HepG2 (cell line): ENCODE measurements at regions not wholly inside any gene's neighbourhood (a gene's known extent, or its start where the extent isn't known, plus 50 kb on each side); places are given as distances from the start of the nearest gene placed in this dataset.

ENCODE experiments used
- ARNT ChIP-seq: fragments of 450-650 bp; IDR thresholded peaks from 2 replicates; pipeline ENCODE4 v1.6.1; 2017
- ASH2L ChIP-seq: fragments of 300-600, 200-600 bp; sonication (generic); IDR thresholded peaks from 2 replicates; pipeline ENCODE4 v1.7.0; 2017; ENCODE audit warnings: low read depth, mild to moderate bottlenecking, moderate library complexity, mixed read lengths, low read length; ENCODE audit not compliant: insufficient read length
- ETV5 ChIP-seq: IDR thresholded peaks from 2 replicates; pipeline ENCODE4 v1.6.1; 2018; ENCODE audit warnings: missing biosample characterization, missing genetic modification reagents, inconsistent platforms, borderline replicate concordance
- MNT ChIP-seq: fragments of 450-650 bp; IDR thresholded peaks from 2 replicates; pipeline ENCODE4 v1.6.1; 2016
- MYC ChIP-seq: sonication (generic); formaldehyde crosslinking; IDR thresholded peaks from 2 replicates; pipeline ENCODE4 v1.9.0; 2021; ENCODE audit warnings: missing genetic modification reagents, borderline replicate concordance
- RBM39 ChIP-seq: fragments of 200-400 bp; formaldehyde crosslinking; IDR thresholded peaks from one replicate; pipeline ENCODE4 v1.6.1; 2018; ENCODE audit warnings: antibody characterized with exemption, mild to moderate bottlenecking, low read depth, low read length; ENCODE audit not compliant: poor library complexity, severe bottlenecking
- ZFP62 ChIP-seq: sonication (generic); formaldehyde crosslinking; IDR thresholded peaks from 2 replicates; pipeline ENCODE4 v1.4.0; 2020; ENCODE audit warnings: missing genetic modification reagents
- ZFX ChIP-seq: sonication (generic); formaldehyde crosslinking; IDR thresholded peaks from 2 replicates; pipeline ENCODE4 v1.4.0; 2020; ENCODE audit warnings: mild to moderate bottlenecking, low read depth, missing genetic modification reagents, moderate library complexity
- ZNF703 ChIP-seq: sonication (generic); formaldehyde crosslinking; IDR thresholded peaks from 2 replicates; pipeline ENCODE4 v1.5.1; 2020; ENCODE audit warnings: missing genetic modification reagents, mild to moderate bottlenecking, moderate library complexity, borderline replicate concordance
- TF ChIP-seq, protein P1 (sequence below): sonication (generic); formaldehyde crosslinking; IDR thresholded peaks from 2 replicates; pipeline ENCODE4 v1.4.0; 2020; ENCODE audit warnings: missing genetic modification reagents
- TF ChIP-seq, protein P2 (sequence below): sonication (generic); formaldehyde crosslinking; IDR thresholded peaks from 2 replicates; pipeline ENCODE4 v1.5.0; 2020; ENCODE audit warnings: mild to moderate bottlenecking, missing genetic modification reagents, moderate library complexity
- TF ChIP-seq, protein P3 (sequence below): sonication (generic); formaldehyde crosslinking; IDR thresholded peaks from 2 replicates; pipeline ENCODE4 v1.5.1; 2020; ENCODE audit warnings: missing genetic modification reagents, mild to moderate bottlenecking, borderline replicate concordance
- TF ChIP-seq, protein P4 (sequence below): sonication (generic); formaldehyde crosslinking; IDR thresholded peaks from 2 replicates; pipeline ENCODE4 v1.4.0; 2020; ENCODE audit warnings: missing genetic modification reagents

- TF ChIP-seq, protein P1, sequence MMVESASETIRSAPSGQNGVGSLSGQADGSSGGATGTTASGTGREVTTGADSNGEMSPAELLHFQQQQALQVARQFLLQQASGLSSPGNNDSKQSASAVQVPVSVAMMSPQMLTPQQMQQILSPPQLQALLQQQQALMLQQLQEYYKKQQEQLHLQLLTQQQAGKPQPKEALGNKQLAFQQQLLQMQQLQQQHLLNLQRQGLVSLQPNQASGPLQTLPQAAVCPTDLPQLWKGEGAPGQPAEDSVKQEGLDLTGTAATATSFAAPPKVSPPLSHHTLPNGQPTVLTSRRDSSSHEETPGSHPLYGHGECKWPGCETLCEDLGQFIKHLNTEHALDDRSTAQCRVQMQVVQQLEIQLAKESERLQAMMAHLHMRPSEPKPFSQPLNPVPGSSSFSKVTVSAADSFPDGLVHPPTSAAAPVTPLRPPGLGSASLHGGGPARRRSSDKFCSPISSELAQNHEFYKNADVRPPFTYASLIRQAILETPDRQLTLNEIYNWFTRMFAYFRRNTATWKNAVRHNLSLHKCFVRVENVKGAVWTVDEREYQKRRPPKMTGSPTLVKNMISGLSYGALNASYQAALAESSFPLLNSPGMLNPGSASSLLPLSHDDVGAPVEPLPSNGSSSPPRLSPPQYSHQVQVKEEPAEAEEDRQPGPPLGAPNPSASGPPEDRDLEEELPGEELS = no peak
- no peak for TF ChIP-seq ASH2L
- TF ChIP-seq, protein P2, sequence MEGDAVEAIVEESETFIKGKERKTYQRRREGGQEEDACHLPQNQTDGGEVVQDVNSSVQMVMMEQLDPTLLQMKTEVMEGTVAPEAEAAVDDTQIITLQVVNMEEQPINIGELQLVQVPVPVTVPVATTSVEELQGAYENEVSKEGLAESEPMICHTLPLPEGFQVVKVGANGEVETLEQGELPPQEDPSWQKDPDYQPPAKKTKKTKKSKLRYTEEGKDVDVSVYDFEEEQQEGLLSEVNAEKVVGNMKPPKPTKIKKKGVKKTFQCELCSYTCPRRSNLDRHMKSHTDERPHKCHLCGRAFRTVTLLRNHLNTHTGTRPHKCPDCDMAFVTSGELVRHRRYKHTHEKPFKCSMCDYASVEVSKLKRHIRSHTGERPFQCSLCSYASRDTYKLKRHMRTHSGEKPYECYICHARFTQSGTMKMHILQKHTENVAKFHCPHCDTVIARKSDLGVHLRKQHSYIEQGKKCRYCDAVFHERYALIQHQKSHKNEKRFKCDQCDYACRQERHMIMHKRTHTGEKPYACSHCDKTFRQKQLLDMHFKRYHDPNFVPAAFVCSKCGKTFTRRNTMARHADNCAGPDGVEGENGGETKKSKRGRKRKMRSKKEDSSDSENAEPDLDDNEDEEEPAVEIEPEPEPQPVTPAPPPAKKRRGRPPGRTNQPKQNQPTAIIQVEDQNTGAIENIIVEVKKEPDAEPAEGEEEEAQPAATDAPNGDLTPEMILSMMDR (CRISPR knock-in tag) = no peak
- no peak for TF ChIP-seq ZFP62 (CRISPR knock-in tag)
- no peak for TF ChIP-seq ARNT
- no peak for TF ChIP-seq ZFX
- TF ChIP-seq, protein P3, sequence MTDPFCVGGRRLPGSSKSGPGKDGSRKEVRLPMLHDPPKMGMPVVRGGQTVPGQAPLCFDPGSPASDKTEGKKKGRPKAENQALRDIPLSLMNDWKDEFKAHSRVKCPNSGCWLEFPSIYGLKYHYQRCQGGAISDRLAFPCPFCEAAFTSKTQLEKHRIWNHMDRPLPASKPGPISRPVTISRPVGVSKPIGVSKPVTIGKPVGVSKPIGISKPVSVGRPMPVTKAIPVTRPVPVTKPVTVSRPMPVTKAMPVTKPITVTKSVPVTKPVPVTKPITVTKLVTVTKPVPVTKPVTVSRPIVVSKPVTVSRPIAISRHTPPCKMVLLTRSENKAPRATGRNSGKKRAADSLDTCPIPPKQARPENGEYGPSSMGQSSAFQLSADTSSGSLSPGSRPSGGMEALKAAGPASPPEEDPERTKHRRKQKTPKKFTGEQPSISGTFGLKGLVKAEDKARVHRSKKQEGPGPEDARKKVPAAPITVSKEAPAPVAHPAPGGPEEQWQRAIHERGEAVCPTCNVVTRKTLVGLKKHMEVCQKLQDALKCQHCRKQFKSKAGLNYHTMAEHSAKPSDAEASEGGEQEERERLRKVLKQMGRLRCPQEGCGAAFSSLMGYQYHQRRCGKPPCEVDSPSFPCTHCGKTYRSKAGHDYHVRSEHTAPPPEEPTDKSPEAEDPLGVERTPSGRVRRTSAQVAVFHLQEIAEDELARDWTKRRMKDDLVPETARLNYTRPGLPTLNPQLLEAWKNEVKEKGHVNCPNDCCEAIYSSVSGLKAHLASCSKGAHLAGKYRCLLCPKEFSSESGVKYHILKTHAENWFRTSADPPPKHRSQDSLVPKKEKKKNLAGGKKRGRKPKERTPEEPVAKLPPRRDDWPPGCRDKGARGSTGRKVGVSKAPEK (CRISPR knock-in tag) = no peak
- TF ChIP-seq ETV5 = no peak
- no peak for TF ChIP-seq RBM39
- TF ChIP-seq ZNF703 (CRISPR knock-in tag) = no peak
- TF ChIP-seq MYC (CRISPR knock-in tag) = no peak
- TF ChIP-seq, protein P4, sequence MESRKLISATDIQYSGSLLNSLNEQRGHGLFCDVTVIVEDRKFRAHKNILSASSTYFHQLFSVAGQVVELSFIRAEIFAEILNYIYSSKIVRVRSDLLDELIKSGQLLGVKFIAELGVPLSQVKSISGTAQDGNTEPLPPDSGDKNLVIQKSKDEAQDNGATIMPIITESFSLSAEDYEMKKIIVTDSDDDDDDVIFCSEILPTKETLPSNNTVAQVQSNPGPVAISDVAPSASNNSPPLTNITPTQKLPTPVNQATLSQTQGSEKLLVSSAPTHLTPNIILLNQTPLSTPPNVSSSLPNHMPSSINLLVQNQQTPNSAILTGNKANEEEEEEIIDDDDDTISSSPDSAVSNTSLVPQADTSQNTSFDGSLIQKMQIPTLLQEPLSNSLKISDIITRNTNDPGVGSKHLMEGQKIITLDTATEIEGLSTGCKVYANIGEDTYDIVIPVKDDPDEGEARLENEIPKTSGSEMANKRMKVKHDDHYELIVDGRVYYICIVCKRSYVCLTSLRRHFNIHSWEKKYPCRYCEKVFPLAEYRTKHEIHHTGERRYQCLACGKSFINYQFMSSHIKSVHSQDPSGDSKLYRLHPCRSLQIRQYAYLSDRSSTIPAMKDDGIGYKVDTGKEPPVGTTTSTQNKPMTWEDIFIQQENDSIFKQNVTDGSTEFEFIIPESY (CRISPR knock-in tag) = no peak
- TF ChIP-seq MNT = no peak
Measured at GRCh38 chrX:39601231-39602177, 496.3 kb downstream of the BCOR start.
